ENCODE measurements at regions not wholly inside any gene's neighbourhood (a gene's known extent, or its start where the extent isn't known, plus 50 kb on each side); places are given as distances from the start of the nearest gene placed in this dataset.

GRCh38 chr2:2834516-2835254, 503.6 kb upstream of the MYT1L start:
- H3K36me3 ChIP-seq (replicated peaks in 1 of 2; ENCODE audit: insufficient read depth in 1 of 2, low read depth in 2 of 2) = no peaks in the 10 kb centered on the region
- no peaks in the 10 kb centered on the region for H3K9me3 ChIP-seq
- 63 to 75% methylated on average over 10 of the region's 10 CpGs for WGBS, 2 donors
- no peak overlapping the region for H3K27ac ChIP-seq
- H3K27me3 ChIP-seq = no peaks in the 10 kb centered on the region
- ATAC-seq = no peak
- no peaks in the 10 kb centered on the region for H3K4me1 ChIP-seq
- TF ChIP-seq POLR2A (IDR thresholded peaks at IDR 0.05) = no peak
- TF ChIP-seq CTCF (IDR thresholded peaks at IDR 0.05) = no peak
- intact Hi-C loops (cut with DNase I) = no loop called here
- DNase-seq = no peak
- H3K4me3 ChIP-seq = no peak overlapping the region

GRCh38 chr2:2834105-2834504, 503.0 kb upstream of the MYT1L start:
- DNase-seq (no peak), ATAC-seq (no peak)
- H3K4me3 ChIP-seq = no peak overlapping the region
- H3K9me3 ChIP-seq = no peaks in the 10 kb centered on the region
- WGBS, 2 donors = 63 to 65% methylated on average over 4 to 11 of the region's 11 CpGs
- H3K4me1 ChIP-seq = no peaks in the 10 kb centered on the region
- H3K27me3 ChIP-seq = no peaks in the 10 kb centered on the region
- TF ChIP-seq POLR2A (IDR thresholded peaks at IDR 0.05) (no peak), CTCF (IDR thresholded peaks at IDR 0.05) (no peak)
- H3K36me3 ChIP-seq (replicated peaks in 1 of 2; ENCODE audit: insufficient read depth in 1 of 2, low read depth in 2 of 2) = no peaks in the 10 kb centered on the region
- intact Hi-C loops (cut with DNase I) = no loop called here
- no peak overlapping the region for H3K27ac ChIP-seq

GRCh38 chr2:2832657-2833056, 501.6 kb upstream of the MYT1L start:
- DNase-seq (no peak), ATAC-seq (no peak)
- no peaks in the 10 kb centered on the region for H3K4me1 ChIP-seq
- intact Hi-C loops (cut with DNase I) = no loop called here
- no peaks in the 10 kb centered on the region for H3K9me3 ChIP-seq
- no peaks in the 10 kb centered on the region for H3K36me3 ChIP-seq (replicated peaks in 1 of 2; ENCODE audit: insufficient read depth in 1 of 2, low read depth in 2 of 2)
- no peak overlapping the region for H3K27ac ChIP-seq
- no peaks in the 10 kb centered on the region for H3K27me3 ChIP-seq
- TF ChIP-seq CTCF (IDR thresholded peaks at IDR 0.05) = no peak
- TF ChIP-seq POLR2A (IDR thresholded peaks at IDR 0.05) = no peak
- WGBS, 2 donors = 65 to 73% methylated on average over 8 to 9 of the region's 9 CpGs
- no peak overlapping the region for H3K4me3 ChIP-seq

- Histone ChIP-seq H3K36me3 (replicated peaks in 1 of 2; ENCODE audit: insufficient read depth in 1 of 2, low read depth in 2 of 2) (no peaks in the 10 kb centered on the region), H3K4me3 (no peak overlapping the region), H3K4me1 (no peaks in the 10 kb centered on the region), H3K27me3 (no peaks in the 10 kb centered on the region), H3K27ac (no peak overlapping the region), H3K9me3 (no peaks in the 10 kb centered on the region)
- DNase-seq = no peak
- intact Hi-C loops (cut with DNase I) = no loop called here
- TF ChIP-seq POLR2A (IDR thresholded peaks at IDR 0.05) = no peak
- 17 to 32% methylated on average over 10 to 11 of the region's 11 CpGs for WGBS, 2 donors
- ATAC-seq = no peak
These were observed 500.6 kb upstream of the MYT1L start for GRCh38 chr2:2831633-2832032.

- H3K4me1 ChIP-seq = no peaks in the 10 kb centered on the region
- intact Hi-C loops (cut with DNase I) = no loop called here
- TF ChIP-seq CTCF (IDR thresholded peaks at IDR 0.05) = no peak
- TF ChIP-seq POLR2A (IDR thresholded peaks at IDR 0.05) = no peak
- H3K4me3 ChIP-seq = no peak overlapping the region
- 89 to 95% methylated on average over 3 of the region's 3 CpGs for WGBS, 2 donors
- H3K27me3 ChIP-seq = no peaks in the 10 kb centered on the region
- H3K27ac ChIP-seq = no peak overlapping the region
- DNase-seq = no peak
- ATAC-seq = no peak
- no peaks in the 10 kb centered on the region for H3K9me3 ChIP-seq
- no peaks in the 10 kb centered on the region for H3K36me3 ChIP-seq (replicated peaks in 1 of 2; ENCODE audit: insufficient read depth in 1 of 2, low read depth in 2 of 2)
These were observed 499.5 kb upstream of the MYT1L start for GRCh38 chr2:2830576-2830975.

All from body of pancreas (tissue), 4 donors.